IPS-NIHi7 (cell line): ENCODE measurements at regions not wholly inside any gene's neighbourhood (a gene's known extent, or its start where the extent isn't known, plus 50 kb on each side); places are given as distances from the start of the nearest gene placed in this dataset.

Experiments used
- DNase-seq: peaks from one replicate; pipeline ENCODE4 v3.0.0; 2012; ENCODE audit warnings: mixed read lengths; ENCODE audit errors: extremely low spot score

DNA sequence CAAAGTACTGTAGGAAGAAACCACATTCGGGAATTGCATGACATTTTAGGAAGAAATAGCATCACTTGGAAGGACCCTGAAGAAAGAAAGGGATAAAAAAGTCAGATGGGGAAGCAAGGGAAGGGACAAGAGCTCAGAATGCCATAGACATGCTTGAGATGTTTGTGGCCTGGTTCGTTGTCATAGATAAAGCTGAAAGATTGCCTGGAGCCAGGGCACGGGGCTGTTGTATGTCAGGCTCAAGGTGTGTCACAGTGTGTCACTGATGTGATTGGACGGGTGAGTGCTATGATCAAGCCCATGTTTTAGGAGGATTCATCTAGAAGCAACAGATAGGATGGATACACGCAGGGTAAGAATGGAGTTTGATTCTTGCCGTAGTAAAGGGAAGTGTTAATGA, 216.2 kb upstream of the SOX4 start:
- DNase-seq = no peak

DNA sequence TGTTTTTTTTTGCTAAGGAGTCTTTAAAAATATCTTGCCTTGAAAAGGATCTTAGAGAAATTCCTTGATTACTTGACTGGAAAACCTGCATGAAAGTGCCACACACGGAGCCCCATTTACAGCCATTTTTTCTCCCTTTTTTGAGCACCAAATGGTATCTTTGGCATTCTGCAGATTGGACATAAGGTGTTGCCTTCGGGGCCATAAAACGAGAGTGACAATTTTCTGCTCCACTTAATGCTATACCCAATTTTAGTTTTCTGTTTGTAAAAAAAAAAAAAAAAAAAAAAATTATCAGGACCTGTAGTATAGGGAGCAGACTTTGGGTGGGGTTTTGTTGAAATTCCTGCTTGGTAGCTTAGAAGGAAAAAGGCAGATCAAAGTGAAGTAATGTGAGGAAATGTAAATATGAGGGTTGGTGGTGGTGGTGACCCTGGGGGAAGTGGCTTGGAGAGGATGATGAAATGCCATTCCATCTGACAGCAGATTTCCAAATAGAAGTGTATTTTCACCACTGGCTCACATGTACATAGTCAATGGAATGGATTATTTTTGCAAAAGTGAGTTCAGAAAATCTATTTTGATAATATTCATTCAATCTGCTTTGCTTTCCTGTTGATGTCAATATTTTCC, 212.1 kb upstream of the SOX4 start:
- DNase-seq = no peak

- DNase-seq = no peak
Observed at GRCh38 chr6:21382821-21383449, 210.6 kb upstream of the SOX4 start.

GRCh38 chr6:21383450-21384085, 210.0 kb upstream of the SOX4 start:
- DNase-seq = no peak

- no peak for DNase-seq
Observed at GRCh38 chr6:21384216-21384615, 209.3 kb upstream of the SOX4 start.

DNA sequence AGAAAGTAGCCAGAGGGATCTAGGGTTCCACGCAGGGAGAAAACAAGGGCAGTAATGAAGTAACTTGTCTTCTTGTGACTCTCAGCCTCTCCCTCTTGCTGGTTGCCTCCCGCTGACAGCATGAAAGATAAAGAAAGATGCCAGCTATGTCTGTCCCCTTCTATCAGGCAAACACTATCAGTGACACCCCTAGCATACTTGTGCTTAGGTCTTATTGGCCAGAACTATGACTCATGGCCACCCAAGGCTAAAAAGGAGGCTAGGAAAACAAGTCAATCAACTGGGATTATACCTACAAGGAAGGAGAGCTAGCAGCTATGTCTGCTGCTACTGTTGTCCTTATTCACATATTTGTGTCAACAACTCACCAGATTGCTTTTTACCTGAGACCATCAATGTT, 206.8 kb upstream of the SOX4 start:
- peak; percentile 43 for DNase-seq

GRCh38 chr6:21390532-21391213, 202.9 kb upstream of the SOX4 start:
- DNase-seq = no peak

DNA sequence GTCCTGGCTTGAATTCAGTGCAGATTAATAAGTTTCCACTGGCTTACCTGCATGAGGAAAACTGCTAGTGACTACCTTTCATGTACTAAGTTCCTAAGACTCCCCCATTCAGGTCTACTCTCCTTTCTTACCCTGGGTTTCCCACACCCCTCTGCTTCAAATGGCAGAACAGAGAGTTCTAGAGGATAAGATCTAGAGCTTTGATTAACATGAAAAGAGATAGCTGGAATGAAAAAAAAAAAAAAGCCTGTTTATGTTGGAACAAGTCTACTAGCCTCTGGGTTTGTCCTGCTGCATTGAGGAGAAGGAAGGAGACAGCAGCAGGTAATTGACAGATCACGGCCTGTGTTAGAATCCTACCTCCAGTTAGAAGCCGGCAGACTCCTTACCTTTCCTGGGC, 201.4 kb upstream of the SOX4 start:
- no peak for DNase-seq

DNA sequence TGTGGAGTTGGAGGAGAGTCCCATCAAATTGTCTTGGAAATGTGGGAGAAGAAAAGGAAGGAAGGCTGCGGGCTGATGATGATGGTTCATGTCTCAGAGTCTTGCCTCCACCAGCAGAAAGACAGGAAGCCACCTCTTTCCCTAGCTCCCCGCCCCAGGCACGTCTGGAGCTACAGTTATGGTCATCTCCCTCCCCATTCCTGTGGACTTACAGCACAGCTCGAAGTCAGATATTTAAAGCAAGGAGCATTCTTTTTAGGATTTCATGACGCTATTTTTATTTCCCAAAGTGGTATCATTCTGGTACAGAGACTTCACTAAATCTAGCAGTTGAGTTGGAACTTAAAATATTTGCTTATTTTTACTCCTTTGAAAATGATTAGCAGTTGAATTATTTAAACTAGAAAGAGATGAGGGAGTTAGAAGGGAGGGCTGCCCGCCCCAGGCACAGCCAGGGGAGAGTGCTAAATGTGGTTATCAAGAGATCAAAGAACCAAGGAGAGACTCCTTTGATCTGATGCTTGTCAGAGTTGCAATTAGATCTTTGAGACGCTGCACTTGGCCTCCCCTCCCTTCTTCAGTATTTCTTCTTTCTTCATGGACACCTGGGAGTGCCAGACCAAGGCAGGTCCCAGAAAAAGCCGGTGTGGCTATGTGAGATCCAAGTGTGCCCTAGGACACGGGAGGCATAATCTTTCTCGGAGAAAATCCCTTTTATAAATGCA, 199.9 kb upstream of the SOX4 start:
- no peak for DNase-seq

DNA sequence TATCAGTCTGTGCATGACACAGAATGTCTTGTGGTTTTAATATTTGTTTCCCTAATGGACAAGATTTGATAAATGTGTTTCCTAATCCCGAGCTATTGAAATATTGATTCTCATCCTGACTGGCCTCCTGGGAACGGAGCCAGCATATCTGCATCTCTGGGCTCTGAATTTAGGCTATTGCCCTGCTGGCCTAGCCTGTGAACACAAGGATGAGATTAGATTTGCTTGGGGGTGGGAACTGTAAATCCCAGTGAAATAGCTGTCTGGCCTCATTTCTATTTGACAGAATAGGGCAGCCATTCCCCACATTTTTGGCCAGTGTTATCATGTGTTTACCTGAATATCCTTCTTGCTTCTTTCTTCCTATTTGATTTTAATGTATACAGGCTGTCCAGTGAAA, 198.4 kb upstream of the SOX4 start:
- no peak for DNase-seq

GRCh38 chr6:21396313-21396712, 197.2 kb upstream of the SOX4 start:
- no peak for DNase-seq

- no peak for DNase-seq
Observed at GRCh38 chr6:21398741-21399325, 194.7 kb upstream of the SOX4 start.

GRCh38 chr6:21402368-21402767, 191.2 kb upstream of the SOX4 start:
- DNase-seq = no peak

GRCh38 chr6:21404577-21404976, 189.0 kb upstream of the SOX4 start:
- DNase-seq = no peak

- DNase-seq = no peak
Observed at GRCh38 chr6:21406316-21406715, 187.2 kb upstream of the SOX4 start.

- no peak for DNase-seq
Observed at GRCh38 chr6:21409231-21409630, 184.3 kb upstream of the SOX4 start.

DNA sequence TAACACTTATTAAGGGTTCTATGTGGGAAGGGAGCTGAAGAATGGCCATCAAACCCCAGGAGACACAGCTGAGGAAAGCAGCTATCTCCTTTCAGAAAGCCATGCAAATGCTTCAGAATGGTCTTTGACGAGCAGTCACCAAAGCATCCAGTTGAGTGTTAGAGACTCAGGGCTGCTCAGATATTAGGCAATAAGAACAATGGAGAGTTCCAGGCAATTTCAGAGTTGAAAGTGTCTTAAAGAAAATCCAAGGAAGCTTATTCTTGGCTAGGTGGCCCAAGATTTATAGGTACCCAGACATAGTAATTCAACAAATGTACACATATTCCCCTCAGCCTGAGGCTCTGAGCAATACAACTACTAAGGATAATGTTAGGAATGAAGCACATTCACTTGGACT, 180.1 kb upstream of the SOX4 start:
- no peak for DNase-seq

- DNase-seq = no peak
Observed at GRCh38 chr6:21414065-21414464, 179.5 kb upstream of the SOX4 start.

- no peak for DNase-seq
Observed at GRCh38 chr6:21420146-21420878, 173.2 kb upstream of the SOX4 start.

GRCh38 chr6:21420926-21421325, 172.6 kb upstream of the SOX4 start:
- DNase-seq = no peak
